ENCODE measurements at regions not wholly inside any gene's neighbourhood (a gene's known extent, or its start where the extent isn't known, plus 50 kb on each side); places are given as distances from the start of the nearest gene placed in this dataset.

DNA sequence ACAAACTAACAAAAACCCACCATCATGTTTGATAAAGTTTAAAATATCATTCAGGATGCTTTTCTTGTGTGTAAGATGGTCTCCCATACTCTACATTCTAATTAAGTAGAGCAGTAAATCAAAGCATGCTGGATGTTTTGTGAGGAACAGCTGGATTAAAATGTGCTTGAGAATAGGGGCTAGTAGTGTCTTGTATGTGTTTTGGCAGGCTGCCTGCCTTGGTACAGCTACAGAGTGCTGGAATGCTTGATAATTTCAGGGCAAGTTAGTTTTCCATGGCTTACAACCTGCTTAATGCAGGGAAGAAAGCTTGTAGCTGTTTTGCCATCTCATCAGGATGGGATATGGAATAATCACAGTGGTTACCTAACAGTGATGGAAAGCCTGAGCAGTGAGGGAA, 636.6 kb upstream of the MMS22L start:
- Histone ChIP-seq H2AFZ (ENCODE audit: control insufficient read depth, low read depth, low read length) (no peak overlapping the region), H3K9ac (ENCODE audit: control insufficient read depth, insufficient read depth, low read length) (no peak overlapping the region), H3K4me1 (ENCODE audit: control insufficient read depth, insufficient read depth, low read length) (no peaks in the 10 kb centered on the region), H4K20me1 (ENCODE audit: control insufficient read depth, insufficient read depth) (no peaks in the 10 kb centered on the region), H3K27ac (ENCODE audit: control insufficient read depth, insufficient read depth) (no peak overlapping the region), H3K9me3 (replicated peaks; ENCODE audit: control insufficient read depth, insufficient read depth, low read length) (no peaks in the 10 kb centered on the region), H3K4me3 (no peak overlapping the region), H3K79me2 (ENCODE audit: control insufficient read depth, insufficient read depth, low read length) (no peaks in the 10 kb centered on the region), H3K27me3 (replicated peaks in 1 of 2; ENCODE audit: control insufficient read depth in 2 of 2, insufficient read depth in 2 of 2, low read length in 1 of 2) (no peaks in the 10 kb centered on the region), H3K36me3 (ENCODE audit: control insufficient read depth in 2 of 2, insufficient read depth in 2 of 2, low read length in 1 of 2) (no peaks in the 10 kb centered on the region), H3K4me2 (ENCODE audit: control insufficient read depth, insufficient read depth) (no peak overlapping the region)
- ChIA-PET RAD21 (ENCODE audit: unreplicated experiment) (interaction anchor here (0.6 kb wide), 1 partner anchor 201 kb away, joined by 3 read pairs; no protein-coding TSS in a partner anchor), POLR2A (no interaction called here), CTCF (no interaction called here), SMC1A (ENCODE audit: uncharacterized antibody, unreplicated experiment) (interaction anchor here (0.9 kb wide), 1 partner anchor 15 kb away, joined by 3 read pairs; no protein-coding TSS in a partner anchor)
- no TSS peak for BruUV-seq (replicated peaks)
- intact Hi-C loops (cut with micrococcal nuclease; ENCODE audit: unreplicated experiment): loop anchor here (10.0 kb wide), 1 partner anchor 215 kb away; no protein-coding TSS in a partner anchor
- in situ Hi-C loops (cut with MboI): no loop called here
- DNase-seq (ENCODE audit: low read depth, low spot score) (no peak), FAIRE-seq (no peak), ATAC-seq (no peak)
- TF ChIP-seq ZNF592 (IDR thresholded peaks at IDR 0.05): no peak

DNA sequence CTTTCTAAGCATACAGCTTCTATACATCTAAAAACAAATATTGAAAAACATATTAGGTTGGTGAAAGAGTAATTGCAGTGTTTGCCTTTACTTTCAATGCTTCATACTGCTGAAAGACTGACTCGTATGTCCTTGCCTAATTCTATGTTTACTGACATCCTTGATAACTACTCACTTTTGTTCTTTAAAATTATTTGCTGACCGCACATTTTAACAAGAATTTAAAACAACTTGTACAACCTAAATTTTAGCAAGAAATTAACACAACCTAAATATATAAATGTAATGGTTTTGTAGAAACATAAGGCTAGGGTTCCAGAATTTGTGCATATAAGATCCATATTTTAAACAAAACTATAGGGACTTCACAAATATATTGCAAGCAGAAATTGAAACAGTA, 640.2 kb upstream of the MMS22L start:
- ChIA-PET SMC1A (ENCODE audit: uncharacterized antibody, unreplicated experiment) (interaction anchor here (1.0 kb wide), 1 partner anchor 157 kb away, joined by 3 read pairs; no protein-coding TSS in a partner anchor), RAD21 (ENCODE audit: unreplicated experiment) (no interaction called here), CTCF (no interaction called here), POLR2A (no interaction called here)
- WGBS (ENCODE audit: insufficient coverage, insufficient replicate concordance, low lambda C conversion rate, missing lambda C conversion rate): 21% methylated on average over 2 of the region's 2 CpGs
- no peak for DNase-seq (ENCODE audit: low read depth, low spot score)
- H3K4me2 ChIP-seq (ENCODE audit: control insufficient read depth, insufficient read depth): no peak overlapping the region
- TF ChIP-seq BACH1 (IDR thresholded peaks at IDR 0.05; ENCODE audit: borderline replicate concordance): no peak
- no peaks in the 10 kb centered on the region for H3K27me3 ChIP-seq (replicated peaks in 1 of 2; ENCODE audit: control insufficient read depth in 2 of 2, insufficient read depth in 2 of 2, low read length in 1 of 2)
- H3K27ac ChIP-seq (ENCODE audit: control insufficient read depth, insufficient read depth): no peak overlapping the region
- no peak for ATAC-seq
- no peak overlapping the region for H2AFZ ChIP-seq (ENCODE audit: control insufficient read depth, low read depth, low read length)
- no peaks in the 10 kb centered on the region for H3K9me3 ChIP-seq (replicated peaks; ENCODE audit: control insufficient read depth, insufficient read depth, low read length)
- no peak overlapping the region for H3K9ac ChIP-seq (ENCODE audit: control insufficient read depth, insufficient read depth, low read length)
- in situ Hi-C loops (cut with MboI) (no loop called here), intact Hi-C loops (cut with micrococcal nuclease; ENCODE audit: unreplicated experiment) (loop anchor here (10.0 kb wide), 1 partner anchor 218 kb away; no protein-coding TSS in a partner anchor)
- BruUV-seq (replicated peaks): no TSS peak
- no peak overlapping the region for H3K4me3 ChIP-seq
- H3K36me3 ChIP-seq (ENCODE audit: control insufficient read depth in 2 of 2, insufficient read depth in 2 of 2, low read length in 1 of 2): no peaks in the 10 kb centered on the region
- no peaks in the 10 kb centered on the region for H3K4me1 ChIP-seq (ENCODE audit: control insufficient read depth, insufficient read depth, low read length)
- H3K79me2 ChIP-seq (ENCODE audit: control insufficient read depth, insufficient read depth, low read length): no peaks in the 10 kb centered on the region
- no peak for FAIRE-seq
- H4K20me1 ChIP-seq (ENCODE audit: control insufficient read depth, insufficient read depth): no peaks in the 10 kb centered on the region

Data from GM12878 (cell line).